ENCODE measurements at regions not wholly inside any gene's neighbourhood (a gene's known extent, or its start where the extent isn't known, plus 50 kb on each side); places are given as distances from the start of the nearest gene placed in this dataset.

- DNase-seq (ENCODE audit: low read depth), result no peak
These were observed 474.0 kb downstream of the FOXO1 start for GRCh38 chr13:40192452-40192851.

- no peak for DNase-seq (ENCODE audit: low read depth)
These were observed 473.6 kb downstream of the FOXO1 start for GRCh38 chr13:40192858-40193257.

DNA sequence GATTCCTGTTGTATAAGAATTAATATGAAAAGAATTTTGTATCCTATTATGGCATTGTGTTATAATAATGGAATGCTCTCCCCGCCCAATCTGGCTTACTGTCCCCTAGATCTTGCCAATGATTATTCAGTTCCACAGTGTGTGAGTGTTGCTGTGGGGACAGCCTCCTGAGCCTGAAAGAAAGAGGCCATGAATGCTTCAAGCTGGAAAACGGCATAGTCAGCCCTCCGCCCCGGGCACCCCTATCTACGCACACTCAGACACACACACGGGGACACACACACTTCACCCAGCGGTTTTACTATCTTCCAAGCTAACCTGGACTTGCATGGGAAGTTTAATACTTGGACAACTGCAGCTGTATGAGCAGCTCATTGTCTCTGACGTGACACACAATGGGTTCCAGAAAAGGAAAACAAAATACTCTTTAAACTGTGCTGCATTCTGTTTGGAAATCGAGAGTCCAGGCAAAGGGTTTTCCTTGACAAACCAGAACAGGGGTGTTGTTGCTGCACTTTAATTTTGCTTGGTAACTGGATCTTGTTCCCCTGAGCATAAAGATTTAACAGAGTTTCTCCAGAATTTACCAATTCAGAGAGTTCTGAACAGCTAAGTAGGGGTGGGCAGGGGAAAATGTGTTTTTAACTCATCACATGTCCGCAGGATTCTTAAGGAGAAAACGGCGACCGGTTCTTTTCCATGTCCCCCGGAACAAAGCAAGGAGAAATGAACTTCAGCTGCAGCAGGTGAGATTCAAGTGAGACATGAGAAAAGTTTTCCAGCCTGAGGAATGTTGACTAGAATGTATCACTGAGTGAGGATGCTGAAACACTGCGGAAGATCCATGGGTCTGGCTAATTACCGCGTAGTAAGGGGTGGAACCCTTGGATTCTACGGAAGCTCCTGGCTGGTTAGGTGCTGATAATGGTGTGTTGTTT, 472.9 kb downstream of the FOXO1 start:
- peak; percentile 46 for DNase-seq (ENCODE audit: low read depth)

- DNase-seq (ENCODE audit: low read depth), result no peak
These were observed 472.1 kb downstream of the FOXO1 start for GRCh38 chr13:40194224-40194806.

DNA sequence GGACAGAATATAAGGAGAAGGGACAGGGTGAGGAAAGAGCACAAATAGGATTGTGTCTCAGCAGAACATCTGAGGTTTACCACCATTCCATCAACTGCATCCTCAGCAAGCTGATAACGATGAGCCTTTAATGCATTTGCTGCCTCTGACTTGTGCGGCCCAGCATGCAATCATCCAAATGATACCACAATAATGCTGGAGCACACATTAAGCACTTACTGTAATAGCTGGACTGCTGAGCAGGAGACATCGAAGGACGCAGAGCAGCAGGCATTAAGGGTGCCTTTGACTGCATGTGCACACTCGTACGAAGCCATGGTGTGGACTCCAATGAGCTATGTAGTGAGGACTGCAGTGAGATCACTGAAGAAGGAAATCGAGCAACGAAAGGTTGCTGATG, 469.4 kb downstream of the FOXO1 start:
- no peak for DNase-seq (ENCODE audit: low read depth)

DNA sequence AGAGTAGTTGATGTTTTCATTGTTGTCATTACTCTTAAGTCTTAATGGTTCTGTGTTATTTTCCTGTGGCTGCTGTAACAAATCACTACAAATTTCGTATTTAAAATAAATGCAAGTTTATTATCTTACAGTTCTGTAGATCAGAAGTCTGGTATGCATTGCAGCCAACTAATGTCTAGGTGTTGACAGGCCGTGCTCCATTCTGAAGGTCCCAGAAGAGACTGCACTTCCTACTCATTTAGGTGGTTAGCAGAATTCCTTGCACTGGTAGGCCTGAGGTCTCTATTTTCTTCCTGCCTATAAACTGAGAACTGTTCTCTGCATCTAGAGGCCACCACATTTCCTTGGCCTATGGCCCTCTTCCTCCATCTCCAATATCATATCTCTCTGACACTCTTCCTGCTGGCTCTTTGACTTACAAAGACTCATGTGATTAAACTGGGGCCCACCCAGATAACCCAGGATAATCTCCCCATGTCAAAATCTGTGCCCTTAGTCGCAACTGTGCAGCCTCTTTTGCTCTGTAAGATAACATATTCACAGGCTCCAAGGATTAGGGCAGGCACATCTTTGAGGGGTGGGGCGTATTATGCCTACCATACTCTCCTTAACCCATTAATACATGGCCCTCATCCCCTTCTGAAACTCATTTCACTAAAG, 468.4 kb downstream of the FOXO1 start:
- no peak for DNase-seq (ENCODE audit: low read depth)

GRCh38 chr13:40200273-40200978, 466.0 kb downstream of the FOXO1 start:
- no peak for DNase-seq (ENCODE audit: low read depth)

DNA sequence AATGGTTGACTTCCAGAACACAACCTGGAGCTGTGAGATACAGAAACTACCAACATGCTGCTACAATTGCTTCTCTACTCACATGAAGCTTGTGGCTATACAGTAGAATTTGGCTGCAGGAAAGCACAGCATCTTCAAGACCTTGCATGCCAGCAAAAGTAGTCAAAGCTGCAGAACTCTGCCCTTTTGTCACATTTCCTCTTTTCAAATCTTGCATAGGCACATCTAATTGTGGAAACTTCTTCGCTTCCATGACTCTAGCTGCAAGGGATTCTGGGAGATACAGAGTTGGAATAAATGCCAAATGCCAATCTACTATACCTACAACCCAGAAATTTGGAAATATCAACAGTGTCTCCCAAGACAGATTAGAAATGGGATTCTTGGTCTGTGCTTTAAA, 462.2 kb downstream of the FOXO1 start:
- no peak for DNase-seq (ENCODE audit: low read depth)

DNA sequence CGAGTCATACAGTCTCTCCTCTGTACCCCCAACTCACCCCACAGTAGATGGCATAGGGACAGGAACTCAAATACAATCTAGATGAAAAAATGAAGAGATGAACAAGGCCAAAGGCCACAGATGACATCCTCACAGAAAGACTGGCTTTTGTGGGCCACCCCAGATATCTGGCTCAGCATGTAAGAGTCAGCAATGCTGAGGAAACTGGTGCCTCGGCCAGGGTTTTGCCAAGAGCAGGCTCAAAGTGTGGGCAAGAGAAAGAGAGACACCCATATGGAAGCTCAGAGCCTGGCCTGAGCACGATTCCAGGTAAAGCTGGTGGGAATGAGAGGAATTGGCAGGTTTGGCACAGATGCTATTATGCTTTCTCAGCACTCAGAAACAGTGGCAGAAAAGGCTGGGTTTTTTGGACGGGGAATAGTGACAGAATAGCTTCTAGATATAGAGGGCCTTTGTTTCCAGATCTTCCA, 460.6 kb downstream of the FOXO1 start:
- no peak for DNase-seq (ENCODE audit: low read depth)

- no peak for DNase-seq (ENCODE audit: low read depth)
These were observed 460.0 kb downstream of the FOXO1 start for GRCh38 chr13:40206241-40207000.

- DNase-seq (ENCODE audit: low read depth), result no peak
These were observed 459.4 kb downstream of the FOXO1 start for GRCh38 chr13:40207001-40207478.

- DNase-seq (ENCODE audit: low read depth), result no peak
These were observed 457.9 kb downstream of the FOXO1 start for GRCh38 chr13:40208517-40208916.

DNA sequence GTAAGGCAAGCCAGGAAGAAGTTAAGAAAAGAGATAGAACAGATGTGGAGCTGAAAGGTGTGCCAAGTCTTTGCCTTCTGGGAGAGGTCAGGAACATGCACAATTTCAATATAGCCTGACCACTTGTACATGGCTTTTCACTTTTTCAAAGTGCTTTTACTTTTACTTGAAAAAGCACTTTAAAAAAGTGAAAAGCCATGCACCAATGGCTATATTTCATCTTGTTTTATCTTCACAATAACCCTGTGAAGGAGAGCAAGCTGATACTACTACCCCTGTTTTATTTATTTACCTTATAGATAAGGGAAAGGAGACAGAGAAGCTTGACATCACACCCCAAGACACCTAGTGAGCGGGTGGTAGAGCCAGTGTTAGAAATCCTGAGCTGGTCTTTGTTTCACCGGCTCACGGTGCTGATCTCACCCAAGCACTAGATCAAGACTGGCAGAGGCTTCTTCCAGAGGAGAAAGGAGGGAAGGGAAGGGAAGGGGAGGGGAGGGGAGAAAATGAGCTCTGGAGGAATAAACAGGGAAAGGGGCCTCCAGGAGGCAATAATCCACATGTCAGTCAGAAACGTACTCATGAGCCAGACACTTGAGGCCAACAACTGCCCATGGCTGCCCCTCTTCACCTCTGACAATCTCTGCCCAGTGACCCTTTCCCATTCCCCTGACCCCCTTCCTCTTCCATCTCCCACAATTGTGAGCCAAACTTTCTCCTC, 455.4 kb downstream of the FOXO1 start:
- DNase-seq (ENCODE audit: low read depth), result no peak

- no peak for DNase-seq (ENCODE audit: low read depth)
These were observed 454.9 kb downstream of the FOXO1 start for GRCh38 chr13:40211586-40211968.

GRCh38 chr13:40213779-40214178, 452.7 kb downstream of the FOXO1 start:
- DNase-seq (ENCODE audit: low read depth), result no peak

DNA sequence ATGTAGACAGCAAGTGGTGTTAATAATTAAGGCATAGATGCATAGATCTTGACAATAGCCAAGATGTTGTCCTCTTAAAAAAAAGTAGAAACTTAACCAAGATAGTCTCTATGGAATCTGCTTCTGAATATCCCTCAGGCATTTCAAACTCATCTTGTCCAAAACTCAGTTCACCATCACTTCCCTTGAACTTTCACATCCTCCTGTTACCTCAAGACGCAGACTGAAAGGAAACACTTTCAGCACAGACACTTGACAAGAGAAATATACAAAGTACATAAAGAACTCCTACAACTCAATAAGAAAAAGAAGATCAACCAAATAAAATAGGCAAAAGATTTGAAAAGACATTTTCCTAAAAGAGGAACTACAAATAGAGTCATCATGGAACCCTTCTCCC, 451.1 kb downstream of the FOXO1 start:
- no peak for DNase-seq (ENCODE audit: low read depth)

- DNase-seq (ENCODE audit: low read depth), result no peak
These were observed 450.7 kb downstream of the FOXO1 start for GRCh38 chr13:40215747-40216146.

DNA sequence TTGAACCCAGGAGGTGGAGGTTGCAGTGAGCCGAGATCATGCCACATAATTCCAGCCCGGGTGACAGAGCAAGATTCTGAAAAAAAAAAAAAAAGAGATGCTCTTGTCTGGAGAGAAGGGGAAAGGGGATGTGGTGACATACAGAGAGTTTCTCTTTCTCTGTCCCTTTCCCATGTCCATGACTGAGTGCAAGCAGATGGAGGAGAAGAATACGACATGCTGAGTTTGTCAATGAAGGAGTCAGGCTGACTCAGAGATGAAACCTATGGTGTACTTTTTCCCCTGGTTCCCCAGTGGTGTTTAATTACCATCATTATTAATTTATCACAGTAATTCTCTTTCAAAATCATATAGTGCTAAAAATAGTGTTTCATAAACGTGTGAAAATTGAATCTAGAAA, 448.8 kb downstream of the FOXO1 start:
- no peak for DNase-seq (ENCODE audit: low read depth)

GRCh38 chr13:40220299-40220935, 446.0 kb downstream of the FOXO1 start:
- no peak for DNase-seq (ENCODE audit: low read depth)

- no peak for DNase-seq (ENCODE audit: low read depth)
These were observed 445.3 kb downstream of the FOXO1 start for GRCh38 chr13:40221131-40221459.

Measured in fibroblast of the conjunctiva (primary cell).